ENCODE measurements at regions not wholly inside any gene's neighbourhood (a gene's known extent, or its start where the extent isn't known, plus 50 kb on each side); places are given as distances from the start of the nearest gene placed in this dataset.

DNA sequence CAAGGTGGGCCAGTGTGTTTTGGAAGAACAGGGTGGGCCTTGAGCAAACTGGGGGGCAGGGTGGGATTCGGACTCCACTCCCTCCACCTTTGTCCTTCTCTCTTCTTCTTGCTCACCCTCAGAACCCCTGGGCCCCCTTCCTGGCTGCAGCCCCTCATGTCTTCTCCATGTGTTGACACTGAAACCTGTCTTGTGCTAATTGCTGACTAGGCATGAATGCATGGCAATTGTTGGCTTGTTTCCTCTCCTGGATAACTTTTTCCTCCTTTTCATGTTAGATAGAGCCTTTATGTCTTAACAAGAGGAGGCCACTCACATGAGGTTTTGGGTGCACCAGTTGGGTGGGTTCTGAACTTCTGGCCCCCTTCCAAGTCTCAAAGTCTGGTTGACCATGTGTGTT is 181.6 kb upstream of the MKI67 start:
- no peak for TF ChIP-seq POLR2A (IDR thresholded peaks at IDR 0.05)
- TF ChIP-seq, protein P1, sequence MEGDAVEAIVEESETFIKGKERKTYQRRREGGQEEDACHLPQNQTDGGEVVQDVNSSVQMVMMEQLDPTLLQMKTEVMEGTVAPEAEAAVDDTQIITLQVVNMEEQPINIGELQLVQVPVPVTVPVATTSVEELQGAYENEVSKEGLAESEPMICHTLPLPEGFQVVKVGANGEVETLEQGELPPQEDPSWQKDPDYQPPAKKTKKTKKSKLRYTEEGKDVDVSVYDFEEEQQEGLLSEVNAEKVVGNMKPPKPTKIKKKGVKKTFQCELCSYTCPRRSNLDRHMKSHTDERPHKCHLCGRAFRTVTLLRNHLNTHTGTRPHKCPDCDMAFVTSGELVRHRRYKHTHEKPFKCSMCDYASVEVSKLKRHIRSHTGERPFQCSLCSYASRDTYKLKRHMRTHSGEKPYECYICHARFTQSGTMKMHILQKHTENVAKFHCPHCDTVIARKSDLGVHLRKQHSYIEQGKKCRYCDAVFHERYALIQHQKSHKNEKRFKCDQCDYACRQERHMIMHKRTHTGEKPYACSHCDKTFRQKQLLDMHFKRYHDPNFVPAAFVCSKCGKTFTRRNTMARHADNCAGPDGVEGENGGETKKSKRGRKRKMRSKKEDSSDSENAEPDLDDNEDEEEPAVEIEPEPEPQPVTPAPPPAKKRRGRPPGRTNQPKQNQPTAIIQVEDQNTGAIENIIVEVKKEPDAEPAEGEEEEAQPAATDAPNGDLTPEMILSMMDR (IDR thresholded peaks at IDR 0.05), result no peak
